DND-41 (cell line): ENCODE measurements at regions not wholly inside any gene's neighbourhood (a gene's known extent, or its start where the extent isn't known, plus 50 kb on each side); places are given as distances from the start of the nearest gene placed in this dataset.
"Not testable (repeated sequence)": the region's sequence is repeated elsewhere in the genome, so short reads cannot be mapped to it uniquely, and the experiment has no call there.

Experiments used
- ATAC-seq: fragments of 200-7000 bp; cut with Tn5 transposase; 3 replicates; pipeline ENCODE4 v1.9.1; 2021; ENCODE audit warnings: low read depth; ENCODE audit not compliant: insufficient read depth
- DNase-seq: peaks from one replicate; pipeline ENCODE4 v3.0.0-alpha.2; 2020
- H2AFZ ChIP-seq: 2 replicates; pipeline ENCODE4 v1.6.0; 2012; ENCODE audit warnings: low read depth, low read length
- H3K27ac ChIP-seq: 2 replicates; pipeline ENCODE4 v1.5.1; 2012; ENCODE audit warnings: low read length, inconsistent platforms
- H3K27me3 ChIP-seq: fragments of 200-600 bp; sonication (generic); 2 replicates; pipeline ENCODE4 v1.6.0; 2012; ENCODE audit warnings: low read length, mild to moderate bottlenecking, inconsistent platforms; ENCODE audit not compliant: insufficient read depth, poor library complexity
- H3K36me3 ChIP-seq: 2 replicates; pipeline ENCODE4 v1.5.1; 2012; ENCODE audit warnings: low read length, inconsistent platforms; ENCODE audit not compliant: insufficient read depth
- H3K4me1 ChIP-seq: 2 replicates; pipeline ENCODE4 v1.5.1; 2012; ENCODE audit warnings: mild to moderate bottlenecking, low read length; ENCODE audit not compliant: insufficient read depth
- H3K4me2 ChIP-seq: 2 replicates; pipeline ENCODE4 v1.6.0; 2012; ENCODE audit warnings: mild to moderate bottlenecking, moderate library complexity, low read length, inconsistent platforms; ENCODE audit not compliant: insufficient read depth
- H3K4me3 ChIP-seq, 2 experiments: fragments of 200-600 bp in 1 of 2; shearing (Covaris generic) in 1 of 2; 2 replicates each; pipeline ENCODE4 v1.5.1; 2012 to 2016; ENCODE audit warnings: inconsistent platforms in 2 of 2, low read length in 2 of 2, mild to moderate bottlenecking in 2 of 2, low read depth in 1 of 2, moderate library complexity in 1 of 2
- H3K79me2 ChIP-seq: 2 replicates; pipeline ENCODE4 v1.6.0; 2012; ENCODE audit warnings: low read length, inconsistent platforms; ENCODE audit not compliant: insufficient read depth
- H3K9ac ChIP-seq: 2 replicates; pipeline ENCODE4 v1.6.0; 2012; ENCODE audit warnings: low read depth, mild to moderate bottlenecking, inconsistent platforms, low read length, moderate library complexity
- H3K9me3 ChIP-seq: 2 replicates; pipeline ENCODE4 v1.5.1; 2012; ENCODE audit warnings: low read length, moderate library complexity, mild to moderate bottlenecking, inconsistent platforms; ENCODE audit not compliant: insufficient read depth, severe bottlenecking
- H4K20me1 ChIP-seq: 2 replicates; pipeline ENCODE4 v1.6.0; 2012; ENCODE audit warnings: low read length; ENCODE audit not compliant: insufficient read depth
- EZH2 ChIP-seq: IDR thresholded peaks from 3 replicates; pipeline ENCODE4 v1.6.1; 2012; ENCODE audit warnings: borderline replicate concordance, low read depth, mild to moderate bottlenecking, moderate library complexity, low read length, inconsistent platforms; ENCODE audit not compliant: severe bottlenecking
- TF ChIP-seq, protein P1 (sequence below): IDR thresholded peaks from 2 replicates; pipeline ENCODE4 v1.5.1; 2012; ENCODE audit warnings: borderline replicate concordance, low read length, moderate library complexity, mild to moderate bottlenecking; ENCODE audit not compliant: poor library complexity, severe bottlenecking; ENCODE audit errors: extremely low read depth

DNA sequence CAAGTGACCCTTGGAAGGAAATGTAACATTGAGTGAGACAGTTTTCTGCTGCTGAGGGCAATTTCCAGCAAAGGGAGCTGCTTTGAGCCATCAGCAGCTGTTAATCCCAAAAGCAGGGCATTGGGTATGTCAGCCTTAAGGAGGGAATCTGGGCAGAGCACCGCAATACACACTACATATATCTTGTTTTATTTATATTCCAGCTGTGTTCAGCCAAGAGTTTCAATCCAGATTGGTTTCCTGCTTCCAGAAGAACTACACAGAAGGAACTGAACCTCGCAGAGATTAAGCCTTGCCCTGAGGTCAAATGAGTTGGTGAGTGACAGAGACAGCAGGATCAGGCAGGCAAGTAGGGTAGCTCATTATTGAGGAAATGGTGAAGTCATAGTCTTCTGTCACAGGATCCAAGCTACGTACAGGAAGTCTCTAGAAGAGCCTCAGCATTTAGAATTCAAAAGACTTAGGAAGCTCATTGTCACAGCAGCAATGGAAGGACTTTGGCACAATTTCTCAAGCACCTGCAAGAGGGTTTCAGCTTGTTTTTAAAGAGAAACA, 109.9 kb upstream of the HEY2 start:
- H3K36me3 ChIP-seq = no peaks in the 10 kb centered on the region
- H3K27me3 ChIP-seq = no peaks in the 10 kb centered on the region
- H3K9me3 ChIP-seq = no peaks in the 10 kb centered on the region
- no peaks in the 10 kb centered on the region for H3K4me1 ChIP-seq
- DNase-seq (no peak), ATAC-seq (0 out of 3 replicates have a peak, but pooled peaks have one; percentile 29)
- no peak overlapping the region for H3K27ac ChIP-seq
- no peak overlapping the region for H3K4me2 ChIP-seq
- TF ChIP-seq, protein P1, sequence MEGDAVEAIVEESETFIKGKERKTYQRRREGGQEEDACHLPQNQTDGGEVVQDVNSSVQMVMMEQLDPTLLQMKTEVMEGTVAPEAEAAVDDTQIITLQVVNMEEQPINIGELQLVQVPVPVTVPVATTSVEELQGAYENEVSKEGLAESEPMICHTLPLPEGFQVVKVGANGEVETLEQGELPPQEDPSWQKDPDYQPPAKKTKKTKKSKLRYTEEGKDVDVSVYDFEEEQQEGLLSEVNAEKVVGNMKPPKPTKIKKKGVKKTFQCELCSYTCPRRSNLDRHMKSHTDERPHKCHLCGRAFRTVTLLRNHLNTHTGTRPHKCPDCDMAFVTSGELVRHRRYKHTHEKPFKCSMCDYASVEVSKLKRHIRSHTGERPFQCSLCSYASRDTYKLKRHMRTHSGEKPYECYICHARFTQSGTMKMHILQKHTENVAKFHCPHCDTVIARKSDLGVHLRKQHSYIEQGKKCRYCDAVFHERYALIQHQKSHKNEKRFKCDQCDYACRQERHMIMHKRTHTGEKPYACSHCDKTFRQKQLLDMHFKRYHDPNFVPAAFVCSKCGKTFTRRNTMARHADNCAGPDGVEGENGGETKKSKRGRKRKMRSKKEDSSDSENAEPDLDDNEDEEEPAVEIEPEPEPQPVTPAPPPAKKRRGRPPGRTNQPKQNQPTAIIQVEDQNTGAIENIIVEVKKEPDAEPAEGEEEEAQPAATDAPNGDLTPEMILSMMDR = no peak
- TF ChIP-seq EZH2 = no peak
- H3K4me3 ChIP-seq = no peak overlapping the region
- no peaks in the 10 kb centered on the region for H3K79me2 ChIP-seq
- no peaks in the 10 kb centered on the region for H4K20me1 ChIP-seq
- H3K9ac ChIP-seq = no peak overlapping the region
- H2AFZ ChIP-seq = no peak overlapping the region

DNA sequence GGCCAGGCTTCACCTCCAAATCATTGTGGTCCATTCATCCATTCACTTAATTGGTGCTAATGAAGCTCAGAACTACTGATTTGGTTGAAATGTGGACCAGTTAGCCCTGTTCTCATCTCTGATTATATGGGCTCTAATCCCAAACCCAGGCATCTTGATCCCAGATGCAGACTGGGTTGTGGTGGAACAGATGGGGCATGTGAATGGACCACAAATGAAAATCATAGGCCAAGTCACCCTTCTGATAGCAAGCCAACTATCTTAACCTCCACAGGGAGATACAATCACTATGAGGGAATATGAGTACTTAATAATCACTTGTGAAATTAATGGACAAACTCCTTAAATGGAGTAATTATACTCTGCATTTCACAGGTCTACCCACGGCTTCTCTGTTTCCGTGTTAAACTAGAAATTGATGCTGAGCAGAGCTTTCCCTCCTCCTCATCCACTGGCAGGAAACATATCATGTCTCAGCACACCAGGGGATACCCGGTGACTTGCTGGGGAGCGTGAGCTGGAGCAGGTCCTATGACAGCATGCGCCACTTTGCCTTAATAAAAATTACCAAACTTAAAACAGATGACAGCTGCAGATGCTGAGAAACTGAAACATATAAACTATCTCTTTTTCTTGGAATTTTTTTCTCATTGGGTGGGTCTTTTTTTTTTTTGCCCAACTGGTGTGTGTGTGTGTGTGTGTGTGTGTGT, 108.8 kb upstream of the HEY2 start:
- no peak for ATAC-seq
- H3K36me3 ChIP-seq = no peaks in the 10 kb centered on the region
- no peaks in the 10 kb centered on the region for H3K9me3 ChIP-seq
- no peaks in the 10 kb centered on the region for H4K20me1 ChIP-seq
- H2AFZ ChIP-seq = no peak overlapping the region
- TF ChIP-seq EZH2 = no peak
- TF ChIP-seq, protein P1 = no peak
- H3K4me3 ChIP-seq = no peak overlapping the region
- no peak overlapping the region for H3K9ac ChIP-seq
- no peaks in the 10 kb centered on the region for H3K27me3 ChIP-seq
- DNase-seq = no peak
- no peak overlapping the region for H3K27ac ChIP-seq
- no peak overlapping the region for H3K4me2 ChIP-seq
- H3K79me2 ChIP-seq = no peaks in the 10 kb centered on the region
- H3K4me1 ChIP-seq = no peaks in the 10 kb centered on the region

DNA sequence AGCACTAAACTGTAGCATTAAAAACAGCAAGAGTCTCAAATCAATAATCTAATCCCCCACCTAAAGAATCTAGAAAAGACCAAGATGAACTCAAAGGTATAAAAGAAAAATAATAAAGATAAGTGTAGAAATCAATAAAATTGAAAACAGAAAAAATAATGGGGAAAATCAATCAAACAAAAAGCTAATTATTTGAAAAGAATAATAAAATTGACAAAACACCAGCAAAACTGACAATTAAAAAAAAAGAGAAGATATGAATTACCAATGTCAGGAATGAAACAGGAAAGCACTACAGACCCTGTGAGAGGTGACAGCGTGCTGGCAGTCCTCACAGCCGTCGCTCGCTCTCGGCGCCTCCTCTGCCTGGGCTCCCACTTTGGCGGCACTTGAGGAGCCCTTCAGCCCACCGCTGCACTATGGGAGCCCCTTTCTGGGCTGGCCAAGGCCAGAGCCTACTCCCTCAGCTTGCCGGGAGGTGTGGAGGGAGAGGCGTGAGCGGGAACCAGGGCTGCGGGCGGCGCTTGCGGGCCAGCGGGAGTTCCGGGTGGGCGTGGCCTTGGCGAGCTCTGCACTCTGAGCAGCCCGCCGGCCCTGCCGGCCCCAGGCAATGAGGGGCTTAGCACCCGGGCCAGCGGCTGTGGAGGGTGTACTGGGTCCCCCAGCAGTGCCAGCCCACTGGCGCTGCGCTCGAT, 105.3 kb upstream of the HEY2 start:
- not testable (repeated sequence) for H3K36me3 ChIP-seq

DNA sequence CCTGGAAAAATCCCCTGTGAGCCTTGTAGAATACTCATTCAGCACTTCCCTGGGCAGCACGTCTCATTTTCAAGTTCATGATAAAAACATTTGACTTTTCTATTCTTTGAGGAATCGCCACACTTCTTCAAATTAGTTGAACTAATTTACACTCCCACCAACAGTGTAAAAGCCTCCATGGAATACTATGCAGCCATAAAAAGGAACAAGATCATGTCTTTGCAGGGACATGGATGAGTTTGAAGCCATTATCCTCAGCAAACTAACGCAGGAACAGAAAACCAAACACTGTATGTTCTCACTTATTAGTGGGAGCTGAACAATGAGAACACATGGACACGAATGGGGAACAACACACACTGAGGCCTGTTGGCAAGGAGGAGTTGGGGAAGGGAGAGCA, 102.0 kb upstream of the HEY2 start:
- no peaks in the 10 kb centered on the region for H3K9me3 ChIP-seq
- H3K36me3 ChIP-seq = no peaks in the 10 kb centered on the region
- no peak overlapping the region for H3K4me3 ChIP-seq
- H3K4me2 ChIP-seq = no peak overlapping the region
- DNase-seq (no peak), ATAC-seq (no peak)
- H3K9ac ChIP-seq = no peak overlapping the region
- H3K79me2 ChIP-seq = no peaks in the 10 kb centered on the region
- no peak overlapping the region for H3K27ac ChIP-seq
- no peaks in the 10 kb centered on the region for H4K20me1 ChIP-seq
- TF ChIP-seq, protein P1 = no peak
- no peak for TF ChIP-seq EZH2
- H2AFZ ChIP-seq = no peak overlapping the region
- no peaks in the 10 kb centered on the region for H3K4me1 ChIP-seq
- no peaks in the 10 kb centered on the region for H3K27me3 ChIP-seq

More for the DNA sequence above, 105.3 kb upstream of the HEY2 start:
- H2AFZ ChIP-seq, H3K27ac ChIP-seq, H3K4me2 ChIP-seq, ATAC-seq, H3K79me2 ChIP-seq, H4K20me1 ChIP-seq, H3K4me3 ChIP-seq, H3K9me3 ChIP-seq, H3K4me1 ChIP-seq, H3K27me3 ChIP-seq, DNase-seq, H3K9ac ChIP-seq: not testable (repeated sequence)

DNA sequence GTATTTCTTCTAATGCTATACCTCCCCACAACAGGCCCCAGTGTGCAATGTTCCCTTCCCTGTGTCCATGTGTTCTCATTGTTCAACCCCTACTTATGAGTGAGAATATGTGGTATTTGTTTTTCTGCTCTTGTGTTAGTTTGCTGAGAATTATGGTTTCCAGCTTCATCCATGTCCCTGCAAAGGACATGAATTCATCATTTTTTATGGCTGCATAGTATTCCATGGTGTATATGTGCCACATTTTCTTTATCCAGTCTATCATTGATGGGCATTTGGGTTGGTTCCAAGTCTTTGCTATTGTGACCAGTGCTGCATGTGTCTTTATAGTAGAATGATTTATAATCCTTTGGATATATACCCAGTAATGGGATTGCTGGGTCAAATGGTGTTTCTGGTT, 95.7 kb upstream of the HEY2 start:
- not testable (repeated sequence) for H3K4me2 ChIP-seq, DNase-seq, H2AFZ ChIP-seq, ATAC-seq, H3K36me3 ChIP-seq, H3K4me3 ChIP-seq, H3K9me3 ChIP-seq, H3K79me2 ChIP-seq, H3K27me3 ChIP-seq, H3K27ac ChIP-seq, H3K4me1 ChIP-seq, H3K9ac ChIP-seq, H4K20me1 ChIP-seq
